GM18858 (cell line): ENCODE measurements at regions not wholly inside any gene's neighbourhood (a gene's known extent, or its start where the extent isn't known, plus 50 kb on each side); places are given as distances from the start of the nearest gene placed in this dataset.

Experiments
- ATAC-seq: cut with Tn5 transposase; IDR thresholded peaks from one replicate; pipeline ENCODE4 v1.9.1; 2021; ENCODE audit not compliant: unreplicated experiment

DNA sequence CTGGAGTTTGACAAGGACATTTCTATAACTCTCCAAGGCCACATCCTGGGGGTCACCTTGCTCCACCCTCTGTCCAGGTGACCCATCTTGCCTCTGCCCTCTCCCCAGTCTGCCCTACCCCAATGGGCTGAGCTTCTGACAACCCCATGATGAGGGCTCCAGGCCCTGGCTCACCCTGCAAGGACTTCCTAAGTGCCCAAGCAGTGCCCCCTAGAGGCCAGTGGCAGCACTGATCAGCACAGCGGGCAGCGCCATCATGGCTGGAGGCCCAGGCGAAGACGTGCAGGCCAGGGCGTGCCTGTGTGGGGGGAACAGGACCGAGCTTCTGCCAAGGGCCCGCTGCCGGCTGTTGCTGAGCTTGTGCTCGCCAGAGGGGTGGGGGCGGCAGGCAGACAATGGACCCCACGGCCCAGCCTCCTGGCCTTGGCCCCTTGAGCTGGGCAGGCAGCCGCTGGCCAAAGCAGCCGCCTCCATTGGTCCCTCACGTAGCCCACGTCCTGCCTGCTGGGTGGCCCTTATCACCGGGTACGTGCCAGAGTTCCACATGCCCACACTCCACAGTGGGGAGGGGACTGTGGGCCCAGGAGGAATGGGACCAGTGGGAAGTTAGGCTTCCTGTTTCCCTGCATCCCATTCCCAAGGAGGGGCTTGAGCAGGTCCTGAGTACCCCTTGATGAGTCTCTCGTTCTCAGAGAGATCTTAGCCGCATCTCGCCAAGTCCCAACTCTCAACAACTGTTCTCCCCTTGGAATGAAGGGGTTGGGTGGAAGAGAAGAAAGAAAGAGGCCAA lies 64.3 kb downstream of the MRPL14 start:
- ATAC-seq = no peak

DNA sequence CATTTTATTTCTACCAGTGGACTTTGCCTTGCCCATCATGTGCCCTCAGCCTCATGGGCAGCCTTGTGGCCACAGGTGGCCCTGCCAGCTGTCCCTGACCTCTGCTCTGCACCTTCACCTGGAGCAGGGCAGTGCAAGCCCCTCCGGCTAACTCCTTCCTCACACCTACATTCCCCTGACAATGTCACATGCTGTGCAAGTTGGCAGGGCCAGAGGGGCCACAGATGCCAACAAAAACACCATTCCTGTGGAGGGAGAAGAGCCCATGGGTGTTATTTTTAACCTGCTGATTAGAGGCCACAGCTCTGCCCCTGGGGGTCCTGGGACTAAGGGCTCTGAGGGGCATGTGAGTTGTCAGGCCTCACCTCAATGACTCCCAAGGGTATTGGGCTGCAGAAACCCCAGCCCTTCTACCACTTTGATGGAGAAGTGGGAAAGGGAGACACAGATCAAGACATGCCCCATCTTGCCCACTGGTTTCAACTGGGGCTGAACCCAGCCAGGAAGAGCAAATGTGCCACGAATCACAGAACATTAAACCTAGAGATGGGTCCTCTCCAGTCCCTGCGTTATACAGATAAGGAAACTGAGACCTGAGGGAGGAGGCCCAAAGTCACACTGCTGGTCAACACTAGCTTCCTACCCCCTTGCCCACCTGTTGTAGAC lies 65.0 kb downstream of the MRPL14 start:
- ATAC-seq = no peak

DNA sequence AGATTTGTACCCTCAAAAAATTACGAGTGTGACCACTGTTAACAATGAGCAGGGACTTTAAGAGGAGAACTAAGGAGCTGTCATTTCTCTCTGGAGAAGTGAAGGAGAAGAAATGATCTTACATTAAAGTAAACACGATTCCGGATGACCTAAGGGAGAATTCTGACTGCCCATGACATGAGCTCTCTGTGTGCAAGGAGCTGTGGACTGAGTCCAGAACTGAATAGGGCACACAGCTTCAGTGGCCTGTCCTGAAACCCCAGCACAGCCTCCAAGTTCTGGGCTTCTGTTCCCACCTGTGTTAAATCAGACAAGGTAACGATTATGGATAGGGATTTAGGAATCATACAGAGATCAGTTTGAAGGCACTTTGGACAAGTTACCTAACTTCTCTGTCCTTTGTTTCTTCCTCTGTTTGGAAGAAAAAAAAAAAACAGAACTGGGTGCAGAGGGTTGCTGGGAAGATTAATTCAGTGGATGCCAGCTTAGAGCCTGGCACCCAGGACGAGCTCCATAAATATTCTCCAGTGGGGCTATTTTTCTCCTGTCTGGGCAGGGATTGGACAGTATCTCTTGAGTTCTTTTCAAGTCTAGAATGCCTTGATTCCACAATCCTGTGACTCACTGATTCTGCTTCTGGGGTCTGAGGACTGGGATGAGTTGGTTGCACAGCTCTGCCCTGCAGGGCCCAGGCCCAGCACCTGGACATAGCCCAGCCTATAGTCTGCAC lies 65.7 kb downstream of the MRPL14 start:
- no peak for ATAC-seq

DNA sequence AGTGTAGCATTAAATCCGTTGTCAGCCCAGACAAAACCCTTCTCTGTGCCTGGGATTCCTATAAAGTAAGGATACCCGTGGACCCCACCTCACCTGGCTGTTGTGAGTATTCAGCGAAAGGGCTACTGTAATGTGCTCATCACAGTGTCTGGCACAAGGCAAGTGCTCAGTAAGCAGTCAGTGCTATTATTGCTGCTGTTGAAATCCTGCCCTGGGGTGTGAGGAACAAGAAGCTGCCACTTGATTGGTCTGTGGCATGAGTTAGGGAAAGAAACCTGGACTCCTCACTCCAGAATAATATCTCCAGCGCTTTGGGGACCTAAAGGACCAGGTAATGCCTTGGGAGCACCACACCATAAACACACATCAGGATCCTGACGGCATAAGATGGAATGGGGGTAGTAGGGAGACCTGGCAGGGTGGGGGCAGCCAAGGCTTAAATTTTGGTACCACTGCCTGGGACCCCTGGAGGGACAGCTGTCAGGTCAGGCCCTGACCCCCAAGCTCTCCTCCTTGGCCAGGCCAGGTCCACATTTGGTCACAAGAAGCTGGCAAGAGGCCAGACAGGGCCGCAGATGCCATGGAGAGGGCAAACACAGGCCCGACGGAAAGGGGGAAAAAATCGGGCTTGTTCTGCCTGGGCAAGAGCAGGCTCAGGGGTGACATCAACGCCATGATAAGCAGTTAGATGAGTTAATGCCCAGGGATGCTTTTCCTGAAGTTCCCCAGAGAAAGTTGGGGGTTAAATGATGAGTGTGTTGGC lies 66.5 kb downstream of the MRPL14 start:
- no peak for ATAC-seq

DNA sequence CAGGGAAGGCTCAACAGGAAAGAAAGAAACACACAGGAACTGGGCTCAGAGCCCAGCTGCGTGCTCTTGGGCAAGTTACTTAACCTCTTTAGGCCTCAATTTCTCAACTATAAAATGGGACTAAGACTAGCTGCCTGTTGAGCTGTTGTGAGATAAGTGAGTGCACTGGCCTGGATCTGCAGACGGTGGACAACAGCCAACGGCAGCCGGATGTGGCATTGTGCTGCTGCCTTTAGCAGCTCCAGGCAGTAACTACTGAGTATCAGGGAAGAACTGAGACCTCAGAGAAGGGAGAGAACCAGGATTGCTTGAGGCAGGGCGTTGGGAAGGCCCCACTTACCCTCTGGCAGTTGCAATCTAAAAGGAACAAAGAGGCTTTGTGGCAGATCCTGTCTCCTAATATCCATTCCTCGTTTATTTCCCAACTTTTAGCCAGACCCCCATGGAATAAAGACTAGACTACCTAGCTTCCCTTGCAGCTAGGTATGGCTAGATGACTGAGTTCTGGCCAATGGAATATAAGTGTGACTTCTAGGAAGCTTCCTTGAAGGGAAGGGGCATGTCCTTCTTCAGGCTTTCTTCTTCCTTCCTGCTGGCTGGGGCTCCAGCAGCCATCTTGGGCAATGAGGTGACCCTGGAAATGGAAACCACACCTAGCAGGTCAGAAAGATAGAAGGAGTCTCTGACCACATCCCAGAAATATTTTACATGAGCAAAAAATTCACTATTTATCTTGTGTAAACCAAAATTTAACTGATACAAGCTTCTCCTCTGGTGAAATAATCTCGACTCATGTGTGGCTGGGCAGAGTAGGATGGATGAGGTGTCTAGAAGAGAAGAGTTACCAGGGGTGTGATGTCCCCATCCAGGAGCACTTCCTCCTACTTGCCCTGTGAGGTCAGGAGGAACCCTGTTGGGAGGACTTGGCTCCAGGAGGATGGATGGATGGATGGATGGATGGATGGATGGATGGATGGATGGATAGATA lies 67.6 kb downstream of the MRPL14 start:
- no peak for ATAC-seq

DNA sequence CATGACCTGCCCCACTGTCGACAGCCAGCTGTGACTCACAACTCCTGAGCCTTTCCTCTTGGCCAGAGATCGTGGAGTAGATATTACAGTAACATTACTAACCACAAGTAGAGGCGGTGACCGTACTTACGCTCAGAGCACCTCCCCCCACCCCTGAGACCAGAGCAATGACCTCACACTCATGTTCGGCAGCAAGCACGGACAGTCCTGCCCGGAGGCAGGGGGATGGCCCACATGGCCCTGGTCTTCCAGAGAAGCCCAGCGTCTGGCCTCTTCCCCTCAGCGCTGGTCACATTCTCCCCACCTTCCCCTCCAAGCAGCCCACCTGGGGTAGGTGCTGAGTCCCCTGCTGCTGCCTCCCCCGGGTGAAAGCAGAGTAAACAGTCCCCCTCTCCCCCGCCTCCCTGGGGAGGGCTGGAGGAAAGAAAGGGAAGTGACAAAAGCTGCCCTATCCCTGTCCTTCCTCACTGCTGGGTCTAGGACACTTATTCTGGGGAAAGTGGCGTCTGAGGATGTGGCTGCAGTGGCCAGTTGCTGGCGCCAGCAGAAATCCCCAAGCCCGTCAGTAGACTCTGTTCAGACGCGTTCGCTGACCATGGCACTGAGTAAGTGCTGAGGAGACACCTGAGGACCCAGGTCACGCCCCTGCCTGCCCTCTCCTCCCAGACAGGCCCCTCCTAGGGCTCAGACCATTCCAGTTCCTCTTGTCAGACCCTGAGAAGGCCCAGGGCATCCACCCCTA lies 68.5 kb downstream of the MRPL14 start:
- peak; percentile 67 for ATAC-seq

DNA sequence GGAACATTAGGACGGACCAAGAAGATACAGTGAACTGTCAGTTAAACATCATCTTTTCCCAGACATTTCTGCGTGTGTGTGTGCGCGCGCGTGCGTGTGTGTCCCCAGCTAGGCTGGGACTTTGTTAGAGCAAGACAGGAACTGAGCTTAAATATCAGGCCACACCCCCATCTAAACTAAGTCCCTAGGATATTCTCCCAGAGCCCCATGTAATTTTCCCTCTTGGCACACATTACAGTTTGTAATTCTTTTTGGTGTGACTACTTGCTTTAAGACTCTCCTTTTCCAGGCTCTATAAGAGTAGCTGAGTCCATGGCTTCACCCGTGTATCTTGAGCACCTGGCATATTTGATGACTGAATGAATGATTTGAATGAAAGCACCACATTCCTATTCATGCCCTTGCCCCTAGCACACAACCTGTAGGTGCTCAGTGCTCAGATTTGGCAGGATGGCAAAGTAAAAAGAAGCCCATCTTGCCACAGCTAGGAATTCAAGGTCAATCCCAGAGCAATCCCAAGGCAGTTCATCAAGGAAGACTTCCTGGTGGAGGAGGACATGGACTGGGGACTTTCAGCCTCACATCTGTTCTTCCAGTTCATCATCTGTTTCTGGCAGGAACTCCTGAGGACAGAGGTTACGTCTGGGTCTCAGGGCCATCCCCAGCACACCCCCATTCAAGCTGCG lies 69.2 kb downstream of the MRPL14 start:
- no peak for ATAC-seq

DNA sequence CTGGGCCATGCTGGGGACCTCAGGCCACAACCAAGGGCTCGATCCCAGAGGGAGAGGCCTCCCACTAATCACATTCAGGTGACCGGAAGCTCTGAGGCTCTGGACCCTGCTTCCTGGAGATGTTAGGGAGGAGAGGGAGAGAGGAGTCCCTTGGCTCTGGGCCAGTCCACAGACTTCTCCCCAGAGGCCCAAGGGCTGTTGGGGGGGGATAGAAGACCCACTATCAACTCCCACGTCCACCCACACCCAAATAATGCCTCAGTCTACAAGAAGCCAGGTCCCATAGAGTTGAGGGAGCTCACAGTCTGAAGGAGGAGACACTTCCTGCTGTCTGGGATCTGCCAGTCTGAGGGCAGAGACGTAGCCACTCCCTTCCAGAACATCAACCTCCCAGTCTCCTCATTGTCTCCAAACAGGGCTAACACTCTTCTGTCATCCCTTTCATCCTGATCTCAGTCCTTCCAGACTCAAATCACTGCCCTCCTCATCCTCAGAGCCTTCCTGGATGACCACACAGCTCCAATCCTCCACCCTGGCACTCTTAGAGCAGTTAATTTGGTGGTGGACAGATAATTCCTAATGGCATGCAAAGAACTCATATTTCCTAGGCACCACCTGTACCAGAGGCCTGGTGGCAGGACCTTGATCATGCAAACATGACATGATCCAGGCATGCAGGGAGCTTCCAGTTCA lies 69.9 kb downstream of the MRPL14 start:
- ATAC-seq = no peak

DNA sequence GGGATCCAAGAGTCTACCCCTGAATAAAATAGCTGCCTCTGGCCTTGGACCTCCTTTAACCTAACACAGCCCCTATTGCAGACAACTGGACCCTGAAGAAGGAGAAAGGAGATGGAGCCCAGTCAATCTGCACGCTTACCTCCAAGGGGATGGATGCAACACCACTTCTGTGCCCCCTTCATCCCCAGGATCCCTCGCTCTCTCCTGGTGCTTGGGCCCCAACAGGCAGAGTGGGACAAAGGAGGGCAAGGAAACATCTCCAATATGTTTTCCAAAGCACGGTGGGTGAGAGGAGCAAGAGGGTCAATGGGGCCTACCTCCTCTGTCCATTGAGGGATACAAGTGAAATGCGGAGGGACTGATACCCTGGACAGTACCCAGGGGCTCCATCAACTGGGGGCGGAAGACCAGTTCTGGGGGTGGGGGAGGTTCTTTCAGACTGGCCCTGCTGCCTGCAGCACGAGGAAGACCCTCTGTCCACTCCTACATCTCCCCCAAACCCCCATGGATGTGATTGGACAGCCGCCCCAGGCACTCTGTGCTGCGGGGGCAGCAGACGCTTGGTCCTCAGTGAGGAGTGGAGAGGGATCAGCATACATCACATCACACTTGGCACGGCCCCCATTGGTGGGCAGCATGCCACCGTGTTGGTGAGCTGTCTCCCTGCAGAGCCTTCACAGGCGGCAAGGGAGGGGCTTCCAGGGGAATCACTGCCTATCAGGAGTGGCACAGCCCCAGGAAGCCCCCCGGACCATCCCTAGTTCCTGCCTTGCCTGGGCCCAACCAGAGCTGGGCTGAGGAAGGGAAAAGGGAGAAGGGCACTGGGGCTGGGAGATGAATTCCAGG lies 70.6 kb downstream of the MRPL14 start:
- ATAC-seq = no peak

DNA sequence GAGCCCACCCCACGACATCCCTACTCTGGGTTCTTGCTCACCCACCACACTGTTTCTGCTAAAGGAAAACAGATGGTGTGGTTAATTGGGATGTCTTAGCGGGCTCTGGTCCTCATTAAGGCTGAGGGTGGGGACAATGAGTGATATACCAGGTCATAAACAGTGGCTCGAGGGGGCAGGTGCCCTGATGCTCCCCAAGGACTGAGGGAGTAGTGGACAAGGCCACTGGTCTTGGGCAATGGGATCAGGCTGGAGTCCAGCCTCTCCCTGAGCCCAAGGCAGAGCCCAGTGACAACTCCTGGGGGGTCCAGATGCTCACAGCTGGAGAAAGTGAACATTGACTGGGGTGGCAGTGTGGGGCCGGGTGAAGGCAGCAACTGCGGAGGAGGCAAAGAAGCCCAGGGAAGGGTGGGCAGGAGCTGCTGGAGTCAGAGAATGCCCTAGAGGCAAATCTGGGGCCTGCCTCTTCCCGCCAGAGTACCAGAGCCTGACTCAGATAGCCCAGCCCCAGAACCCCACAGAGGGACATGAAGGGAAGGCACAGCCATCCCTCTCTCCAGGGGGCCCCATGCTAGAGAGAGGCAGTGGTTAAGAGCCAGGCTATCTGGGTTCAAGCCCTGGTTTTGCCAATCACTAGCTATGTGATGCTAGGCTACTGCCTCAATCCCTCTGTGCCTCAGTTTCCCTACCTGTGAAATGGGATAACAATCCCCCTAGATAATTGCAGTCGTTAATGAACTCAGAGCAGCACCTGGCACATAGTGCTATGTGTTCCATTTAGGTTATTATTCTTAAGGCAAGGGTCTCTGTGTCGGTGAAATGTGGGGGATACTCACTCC lies 72.3 kb downstream of the MRPL14 start:
- ATAC-seq = no peak

DNA sequence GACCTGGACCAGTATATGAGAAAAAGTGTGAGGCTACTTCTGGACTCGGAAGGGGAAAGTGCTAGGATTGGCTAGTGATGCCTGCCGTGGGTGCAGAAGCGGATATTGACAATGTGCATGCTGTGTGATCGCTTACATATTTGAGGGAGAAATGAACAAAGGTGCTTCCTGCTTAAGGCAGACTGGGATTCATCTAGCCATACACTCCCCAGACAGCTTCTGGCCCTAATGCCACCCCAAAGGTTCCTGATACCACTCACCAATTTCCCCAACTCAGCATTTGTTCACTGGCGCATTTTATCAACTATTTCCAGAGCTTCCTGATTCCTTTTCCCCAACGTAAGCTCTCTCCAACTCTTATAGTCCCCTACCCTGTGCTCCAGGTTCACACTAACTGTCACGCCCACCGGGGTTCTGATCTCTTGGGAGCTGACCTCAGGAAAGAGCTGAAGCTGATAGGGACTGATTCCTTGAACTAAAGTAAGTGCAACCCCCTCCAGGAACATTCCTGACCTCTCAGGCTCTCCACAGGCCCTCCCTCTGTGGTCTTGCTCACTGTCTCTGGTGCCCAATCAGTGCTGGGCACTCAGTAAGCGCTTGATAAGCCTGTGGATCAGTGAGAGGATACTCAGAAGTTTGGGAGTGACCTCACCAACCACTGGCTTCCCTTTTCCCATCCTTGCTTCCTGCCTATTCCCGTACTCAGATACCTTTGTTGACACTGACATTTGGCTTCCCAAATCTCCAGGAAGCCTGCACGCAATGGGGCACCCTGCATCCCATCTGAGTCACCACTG lies 73.3 kb downstream of the MRPL14 start:
- ATAC-seq = no peak

DNA sequence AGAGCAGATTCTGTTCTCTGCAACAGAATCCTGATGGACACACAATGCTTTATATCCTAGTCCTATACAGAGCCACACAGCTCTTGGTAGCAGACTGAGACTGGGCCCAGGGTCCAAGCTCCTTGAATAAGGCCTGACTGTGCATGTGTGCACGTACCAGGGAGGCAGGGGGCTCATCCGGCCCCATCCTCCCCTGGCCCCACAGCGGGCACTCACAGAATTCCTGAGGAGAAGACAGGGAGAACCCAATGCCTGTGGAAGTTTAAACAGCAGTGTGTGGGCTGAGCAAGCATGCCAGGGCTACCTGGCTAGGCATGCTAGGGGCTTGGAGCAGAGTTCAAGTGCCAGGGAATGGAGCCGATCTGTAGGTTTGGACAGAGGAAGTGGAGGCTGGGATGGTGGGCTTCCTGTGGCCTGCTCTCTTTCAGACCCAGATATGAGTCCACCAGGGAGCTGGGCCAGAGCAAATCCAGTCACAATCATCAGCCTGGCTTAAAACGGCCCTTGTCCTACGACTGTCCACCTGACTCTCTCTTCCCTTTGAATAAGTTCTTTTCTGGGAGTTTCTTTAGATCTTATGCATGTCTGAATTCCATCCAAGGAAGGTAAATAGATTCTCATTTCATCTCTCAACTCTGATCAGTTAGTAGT lies 74.0 kb downstream of the MRPL14 start:
- no peak for ATAC-seq

DNA sequence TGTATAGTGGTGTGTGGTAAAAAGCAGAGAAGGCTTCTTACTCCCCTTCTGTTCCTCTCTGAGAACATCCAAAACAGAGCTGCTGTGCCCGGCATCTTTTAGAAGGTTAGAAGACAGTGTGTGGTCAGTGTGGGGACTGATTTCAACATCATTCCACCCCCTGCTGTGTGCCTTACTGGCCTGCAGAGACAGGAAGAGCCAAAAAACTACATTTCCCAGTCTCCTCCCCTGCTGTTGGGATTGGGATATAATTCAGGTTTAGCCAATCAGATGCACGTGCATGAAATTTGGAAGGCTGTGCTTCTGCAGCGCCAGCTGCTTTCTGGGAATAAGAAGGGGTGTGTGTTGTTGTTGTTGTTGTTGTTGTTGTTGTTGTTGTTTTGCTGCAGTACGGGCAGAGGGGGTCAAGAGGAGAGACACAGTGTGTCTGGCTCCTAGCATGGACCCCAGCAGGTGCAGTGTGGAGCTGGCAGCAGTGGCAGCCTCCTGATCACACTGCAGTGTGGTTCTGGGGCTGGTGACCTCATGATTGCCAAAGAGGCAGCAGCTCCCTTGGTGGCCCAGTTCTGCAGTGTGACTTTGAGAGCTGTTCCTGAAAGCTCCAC lies 74.7 kb downstream of the MRPL14 start:
- no peak for ATAC-seq

DNA sequence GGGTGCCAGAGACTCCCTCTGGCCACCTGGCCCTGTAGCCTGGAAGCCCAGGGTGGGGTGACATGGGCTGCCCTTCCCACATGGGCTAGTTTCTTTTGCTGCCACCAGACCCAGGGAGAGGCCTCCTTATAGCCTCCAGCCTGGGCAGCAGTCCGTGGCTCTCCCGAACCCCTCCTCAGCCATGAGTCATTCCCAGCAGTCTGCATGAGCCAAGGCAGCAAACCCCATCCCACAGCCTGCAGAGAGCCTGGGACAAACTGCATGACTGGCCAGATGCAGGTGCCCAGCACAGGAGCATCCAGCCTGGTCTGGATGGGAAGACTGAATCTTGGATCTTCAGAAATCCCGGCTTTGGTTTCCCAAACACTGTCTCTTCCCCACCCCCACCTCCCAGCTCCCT lies 75.7 kb downstream of the MRPL14 start:
- no peak for ATAC-seq
